ENCODE measurements at regions not wholly inside any gene's neighbourhood (a gene's known extent, or its start where the extent isn't known, plus 50 kb on each side); places are given as distances from the start of the nearest gene placed in this dataset.

DNA sequence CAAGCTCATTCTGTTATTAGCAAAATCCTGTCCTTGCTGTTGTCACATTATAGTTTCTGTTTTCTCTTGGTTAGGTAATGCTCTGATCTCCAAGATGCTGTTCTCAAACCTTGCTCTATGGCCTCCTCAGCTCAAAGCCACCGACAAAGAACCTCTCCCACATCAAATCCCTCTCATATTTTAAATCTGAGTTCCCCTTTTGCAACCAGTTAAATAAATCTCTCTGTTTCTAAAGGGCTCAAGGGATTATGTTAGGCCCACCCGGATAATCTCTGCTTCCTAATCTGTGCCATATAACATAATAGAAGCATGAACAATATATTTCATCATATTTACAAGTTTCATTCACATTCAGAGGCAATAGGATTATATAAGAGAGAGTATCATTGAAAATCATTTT is 286.0 kb downstream of the CYLC2 start:
- DNase-seq (ENCODE audit: low read depth), result no peak
- H3K4me3 ChIP-seq (ENCODE audit: low read depth, low read length), result no peak overlapping the region

DNA sequence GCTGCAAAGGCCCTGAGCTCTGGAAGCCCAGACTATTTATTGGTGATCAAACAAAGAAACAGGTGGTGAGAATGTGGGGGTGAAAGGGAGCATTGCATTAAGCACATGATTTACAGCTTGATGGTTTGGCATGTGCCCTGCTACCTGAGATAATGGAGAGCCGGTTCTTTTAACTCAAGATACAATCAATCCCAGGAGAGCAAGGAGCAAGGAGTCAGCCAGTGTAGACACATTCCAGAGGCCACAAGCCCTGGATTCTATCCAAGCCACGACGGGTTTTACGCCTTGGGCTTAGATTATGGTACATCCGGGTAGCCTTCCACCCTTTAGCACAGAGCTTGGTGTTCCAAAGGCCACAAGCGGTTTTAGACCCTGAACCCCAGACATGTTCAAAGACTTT is 292.2 kb downstream of the CYLC2 start:
- TF ChIP-seq MYC (IDR thresholded peaks at IDR 0.05; ENCODE audit: low read depth, low read length) (no peak), POLR2A (IDR thresholded peaks at IDR 0.05; ENCODE audit: extremely low read depth, insufficient read length) (no peak)
- TF ChIP-seq, protein P1, sequence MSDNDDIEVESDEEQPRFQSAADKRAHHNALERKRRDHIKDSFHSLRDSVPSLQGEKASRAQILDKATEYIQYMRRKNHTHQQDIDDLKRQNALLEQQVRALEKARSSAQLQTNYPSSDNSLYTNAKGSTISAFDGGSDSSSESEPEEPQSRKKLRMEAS (IDR thresholded peaks at IDR 0.05; ENCODE audit: low read depth, low read length), result no peak
- no peak for DNase-seq (ENCODE audit: low read depth)
- no peak overlapping the region for H3K4me3 ChIP-seq (ENCODE audit: low read depth, low read length)

More for the DNA sequence above, 286.0 kb downstream of the CYLC2 start:
- TF ChIP-seq, protein P1 (IDR thresholded peaks at IDR 0.05; ENCODE audit: low read depth, low read length), result no peak
- TF ChIP-seq, protein P2, sequence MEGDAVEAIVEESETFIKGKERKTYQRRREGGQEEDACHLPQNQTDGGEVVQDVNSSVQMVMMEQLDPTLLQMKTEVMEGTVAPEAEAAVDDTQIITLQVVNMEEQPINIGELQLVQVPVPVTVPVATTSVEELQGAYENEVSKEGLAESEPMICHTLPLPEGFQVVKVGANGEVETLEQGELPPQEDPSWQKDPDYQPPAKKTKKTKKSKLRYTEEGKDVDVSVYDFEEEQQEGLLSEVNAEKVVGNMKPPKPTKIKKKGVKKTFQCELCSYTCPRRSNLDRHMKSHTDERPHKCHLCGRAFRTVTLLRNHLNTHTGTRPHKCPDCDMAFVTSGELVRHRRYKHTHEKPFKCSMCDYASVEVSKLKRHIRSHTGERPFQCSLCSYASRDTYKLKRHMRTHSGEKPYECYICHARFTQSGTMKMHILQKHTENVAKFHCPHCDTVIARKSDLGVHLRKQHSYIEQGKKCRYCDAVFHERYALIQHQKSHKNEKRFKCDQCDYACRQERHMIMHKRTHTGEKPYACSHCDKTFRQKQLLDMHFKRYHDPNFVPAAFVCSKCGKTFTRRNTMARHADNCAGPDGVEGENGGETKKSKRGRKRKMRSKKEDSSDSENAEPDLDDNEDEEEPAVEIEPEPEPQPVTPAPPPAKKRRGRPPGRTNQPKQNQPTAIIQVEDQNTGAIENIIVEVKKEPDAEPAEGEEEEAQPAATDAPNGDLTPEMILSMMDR (IDR thresholded peaks at IDR 0.05; ENCODE audit: low read depth, low read length), result no peak
- TF ChIP-seq POLR2A (IDR thresholded peaks at IDR 0.05; ENCODE audit: extremely low read depth, insufficient read length) (no peak), MYC (IDR thresholded peaks at IDR 0.05; ENCODE audit: low read depth, low read length) (no peak)

DNA sequence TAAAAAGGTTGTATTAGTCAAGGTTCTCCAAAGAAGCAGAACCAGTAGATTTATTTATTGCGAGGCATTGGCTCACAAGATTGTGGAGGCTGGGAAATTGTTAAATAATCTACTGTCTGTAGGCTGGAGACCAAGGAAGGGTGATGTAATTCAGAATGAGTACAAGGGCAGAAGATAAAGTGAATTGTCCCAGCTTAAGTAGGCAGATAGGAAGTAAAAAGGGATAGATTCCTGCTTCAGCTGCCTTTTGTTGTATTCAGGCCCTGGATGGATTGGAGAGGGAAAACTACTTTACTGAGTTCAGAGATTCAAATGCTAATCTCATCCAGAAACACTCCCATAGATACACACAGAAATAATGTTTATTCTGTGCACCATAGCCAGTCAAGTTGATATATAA is 301.1 kb downstream of the CYLC2 start:
- H3K4me3 ChIP-seq (ENCODE audit: low read depth, low read length), result no peak overlapping the region
- TF ChIP-seq, protein P2 (IDR thresholded peaks at IDR 0.05; ENCODE audit: low read depth, low read length), result no peak
- TF ChIP-seq, protein P1 (IDR thresholded peaks at IDR 0.05; ENCODE audit: low read depth, low read length), result no peak
- TF ChIP-seq POLR2A (IDR thresholded peaks at IDR 0.05; ENCODE audit: extremely low read depth, insufficient read length), result no peak
- no peak for TF ChIP-seq MYC (IDR thresholded peaks at IDR 0.05; ENCODE audit: low read depth, low read length)
- no peak for DNase-seq (ENCODE audit: low read depth)

DNA sequence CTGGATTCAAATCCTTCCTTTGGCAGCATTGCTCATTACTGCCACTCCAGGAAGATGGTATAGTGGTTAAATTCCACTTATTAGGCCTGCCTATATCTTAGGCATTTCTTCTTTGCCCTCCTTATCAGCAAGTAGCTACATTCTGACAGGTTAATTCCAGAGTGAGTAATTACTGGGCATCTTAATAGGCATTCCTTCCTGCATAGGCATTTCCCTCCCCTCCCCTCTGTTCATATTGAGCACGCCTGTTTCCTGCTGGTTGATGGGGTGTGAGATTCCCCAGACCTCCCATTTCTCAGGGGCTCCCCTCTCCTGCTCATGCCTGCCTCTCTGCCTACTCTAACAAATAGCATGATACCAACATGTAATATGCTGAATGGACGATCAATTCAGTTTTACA is 305.9 kb downstream of the CYLC2 start:
- no peak for TF ChIP-seq MYC (IDR thresholded peaks at IDR 0.05; ENCODE audit: low read depth, low read length)
- TF ChIP-seq, protein P2 (IDR thresholded peaks at IDR 0.05; ENCODE audit: low read depth, low read length), result no peak
- TF ChIP-seq, protein P1 (IDR thresholded peaks at IDR 0.05; ENCODE audit: low read depth, low read length), result no peak
- no peak for TF ChIP-seq POLR2A (IDR thresholded peaks at IDR 0.05; ENCODE audit: extremely low read depth, insufficient read length)
- DNase-seq (ENCODE audit: low read depth), result no peak
- no peak overlapping the region for H3K4me3 ChIP-seq (ENCODE audit: low read depth, low read length)

DNA sequence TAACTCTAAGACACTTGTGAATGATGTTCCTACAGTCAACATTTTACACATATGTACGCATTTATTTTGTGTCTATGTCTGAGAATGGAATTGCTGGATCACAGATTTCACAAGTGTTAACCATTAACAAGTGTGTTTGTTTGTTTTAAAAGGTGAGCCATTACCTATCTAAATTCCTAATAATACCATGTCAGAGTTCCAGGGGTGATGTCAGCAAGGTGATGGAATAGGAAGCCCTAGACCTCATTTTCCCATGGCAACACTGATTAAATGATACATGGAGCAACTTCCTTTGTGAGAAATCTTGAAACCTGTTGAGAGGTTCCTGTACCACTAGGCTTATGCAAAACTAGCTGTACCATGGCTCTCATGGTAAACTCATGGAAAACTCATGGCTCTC is 309.7 kb downstream of the CYLC2 start:
- H3K4me3 ChIP-seq (ENCODE audit: low read depth, low read length), result no peak overlapping the region
- DNase-seq (ENCODE audit: low read depth), result no peak
- TF ChIP-seq, protein P2 (IDR thresholded peaks at IDR 0.05; ENCODE audit: low read depth, low read length), result no peak
- TF ChIP-seq, protein P1 (IDR thresholded peaks at IDR 0.05; ENCODE audit: low read depth, low read length), result no peak
- TF ChIP-seq MYC (IDR thresholded peaks at IDR 0.05; ENCODE audit: low read depth, low read length) (no peak), POLR2A (IDR thresholded peaks at IDR 0.05; ENCODE audit: extremely low read depth, insufficient read length) (no peak)

DNA sequence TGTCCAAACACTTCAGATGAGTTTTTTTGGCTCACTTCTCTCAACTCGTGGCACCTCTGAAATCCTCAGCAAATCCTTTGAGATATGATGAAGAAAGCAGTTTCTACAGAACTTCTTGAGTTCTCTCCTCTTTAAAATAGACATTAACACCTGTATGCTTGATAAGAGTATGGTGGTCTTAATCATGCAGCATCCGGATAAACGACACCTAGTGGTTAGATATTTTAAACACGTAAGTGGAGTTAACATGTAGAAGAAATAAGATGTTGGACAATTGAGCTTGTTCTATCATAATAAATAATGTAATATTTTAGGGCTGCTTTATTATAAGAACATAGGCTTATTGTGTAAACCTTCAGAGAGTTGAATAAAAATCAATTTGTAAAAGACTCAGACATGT is 324.8 kb downstream of the CYLC2 start:
- DNase-seq (ENCODE audit: low read depth), result no peak
- TF ChIP-seq, protein P1 (IDR thresholded peaks at IDR 0.05; ENCODE audit: low read depth, low read length), result no peak
- TF ChIP-seq POLR2A (IDR thresholded peaks at IDR 0.05; ENCODE audit: extremely low read depth, insufficient read length) (no peak), MYC (IDR thresholded peaks at IDR 0.05; ENCODE audit: low read depth, low read length) (no peak)
- TF ChIP-seq, protein P2 (IDR thresholded peaks at IDR 0.05; ENCODE audit: low read depth, low read length), result no peak

More for the DNA sequence above, 324.8 kb downstream of the CYLC2 start:
- H3K4me3 ChIP-seq (ENCODE audit: low read depth, low read length), result no peak overlapping the region

Measured in NB4 (cell line).